ENCODE measurements at regions not wholly inside any gene's neighbourhood (a gene's known extent, or its start where the extent isn't known, plus 50 kb on each side); places are given as distances from the start of the nearest gene placed in this dataset.
A peak's percentile ranks its signal among the peaks of the same experiment; 100 is the strongest.

GRCh38 chr16:51592535-51593300 lies 441.6 kb upstream of the SALL1 start:
- CTCF ChIA-PET = interaction anchor here (0.6 kb wide), 1 partner anchor 272 kb away, joined by 3 read pairs; no protein-coding TSS in a partner anchor
- intact Hi-C loops (cut with micrococcal nuclease; ENCODE audit: unreplicated experiment) = no loop called here
- DNase-seq = no peak
- H3K27me3 Mint-ChIP-seq (ENCODE audit: unreplicated experiment) = no peaks in the 10 kb centered on the region
- peak overlapping the region; percentile 60 for H3K4me3 Mint-ChIP-seq (ENCODE audit: low read depth, unreplicated experiment)
- peaks cover 15% of the 10 kb centered on the region for H3K4me1 Mint-ChIP-seq (ENCODE audit: low read depth, unreplicated experiment)
- peak overlapping the region; percentile 2 for H3K27ac Mint-ChIP-seq (ENCODE audit: unreplicated experiment)
- H3K36me3 Mint-ChIP-seq (ENCODE audit: insufficient read depth, unreplicated experiment) = no peaks in the 10 kb centered on the region
- TF ChIP-seq CTCF (IDR thresholded peaks at IDR 0.05; ENCODE audit: unreplicated experiment) = no peak
- no peaks in the 10 kb centered on the region for H3K9me3 Mint-ChIP-seq (ENCODE audit: low read depth, unreplicated experiment)
- BruUV-seq (replicated peaks) = no TSS peak

DNA sequence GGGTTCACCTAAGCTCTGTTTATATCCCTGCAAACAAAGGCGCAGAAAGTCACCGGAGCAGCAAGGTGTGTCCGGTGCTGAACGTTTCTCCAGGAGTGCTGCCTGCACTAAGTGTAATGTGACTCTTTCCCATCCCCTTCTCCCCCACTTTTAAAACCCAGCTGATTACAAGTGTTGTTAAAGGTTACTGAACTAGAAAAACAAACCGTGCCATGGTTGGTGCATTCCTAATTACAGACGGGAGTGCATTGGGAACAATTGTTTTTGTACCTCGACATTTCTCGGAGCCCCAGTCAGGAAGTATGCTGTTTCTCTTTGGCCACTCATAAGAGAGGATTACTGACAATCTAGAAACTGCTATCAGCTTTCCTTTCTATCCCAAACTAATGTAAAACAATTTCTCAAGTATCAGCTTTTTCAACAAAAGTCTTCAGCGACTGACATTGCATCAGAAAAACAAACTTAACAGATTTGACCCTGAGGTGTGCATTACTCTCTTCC lies 441.0 kb upstream of the SALL1 start:
- no peak for DNase-seq
- CTCF ChIA-PET = no interaction called here
- intact Hi-C loops (cut with micrococcal nuclease; ENCODE audit: unreplicated experiment) = no loop called here
- Mint-ChIP-seq H3K4me1 (ENCODE audit: low read depth, unreplicated experiment) (peaks cover 15% of the 10 kb centered on the region), H3K36me3 (ENCODE audit: insufficient read depth, unreplicated experiment) (no peaks in the 10 kb centered on the region), H3K4me3 (ENCODE audit: low read depth, unreplicated experiment) (peak overlapping the region; percentile 60), H3K27me3 (ENCODE audit: unreplicated experiment) (no peaks in the 10 kb centered on the region), H3K9me3 (ENCODE audit: low read depth, unreplicated experiment) (no peaks in the 10 kb centered on the region), H3K27ac (ENCODE audit: unreplicated experiment) (peak overlapping the region; percentile 2)
- no TSS peak for BruUV-seq (replicated peaks)
- TF ChIP-seq CTCF (IDR thresholded peaks at IDR 0.05; ENCODE audit: unreplicated experiment) = no peak

DNA sequence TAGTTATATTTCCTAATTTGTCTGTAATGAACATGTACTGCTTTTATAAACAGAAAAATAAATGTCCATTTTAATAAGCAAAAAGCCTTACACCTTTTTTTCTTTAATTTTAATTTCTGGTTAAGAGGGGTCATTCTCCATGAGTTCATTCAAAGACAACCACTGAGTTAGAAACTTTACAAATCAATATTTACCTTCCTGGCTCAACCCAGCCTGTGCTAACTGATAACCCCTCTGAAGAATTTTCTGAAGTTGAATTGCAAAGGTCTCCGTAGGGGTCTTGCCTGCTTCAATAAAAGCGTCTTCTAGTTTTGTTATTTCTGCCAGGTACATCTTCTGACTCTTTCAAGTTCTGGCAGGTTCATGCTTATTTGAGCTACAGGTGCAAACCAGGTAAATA lies 440.4 kb upstream of the SALL1 start:
- no peak for DNase-seq
- Mint-ChIP-seq H3K27ac (ENCODE audit: unreplicated experiment) (no peak overlapping the region), H3K36me3 (ENCODE audit: insufficient read depth, unreplicated experiment) (no peaks in the 10 kb centered on the region), H3K4me3 (ENCODE audit: low read depth, unreplicated experiment) (peak overlapping the region; percentile 60), H3K27me3 (ENCODE audit: unreplicated experiment) (no peaks in the 10 kb centered on the region), H3K9me3 (ENCODE audit: low read depth, unreplicated experiment) (no peaks in the 10 kb centered on the region), H3K4me1 (ENCODE audit: low read depth, unreplicated experiment) (peaks cover 15% of the 10 kb centered on the region)
- no TSS peak for BruUV-seq (replicated peaks)
- intact Hi-C loops (cut with micrococcal nuclease; ENCODE audit: unreplicated experiment) = no loop called here
- no peak for TF ChIP-seq CTCF (IDR thresholded peaks at IDR 0.05; ENCODE audit: unreplicated experiment)
- CTCF ChIA-PET = no interaction called here

DNA sequence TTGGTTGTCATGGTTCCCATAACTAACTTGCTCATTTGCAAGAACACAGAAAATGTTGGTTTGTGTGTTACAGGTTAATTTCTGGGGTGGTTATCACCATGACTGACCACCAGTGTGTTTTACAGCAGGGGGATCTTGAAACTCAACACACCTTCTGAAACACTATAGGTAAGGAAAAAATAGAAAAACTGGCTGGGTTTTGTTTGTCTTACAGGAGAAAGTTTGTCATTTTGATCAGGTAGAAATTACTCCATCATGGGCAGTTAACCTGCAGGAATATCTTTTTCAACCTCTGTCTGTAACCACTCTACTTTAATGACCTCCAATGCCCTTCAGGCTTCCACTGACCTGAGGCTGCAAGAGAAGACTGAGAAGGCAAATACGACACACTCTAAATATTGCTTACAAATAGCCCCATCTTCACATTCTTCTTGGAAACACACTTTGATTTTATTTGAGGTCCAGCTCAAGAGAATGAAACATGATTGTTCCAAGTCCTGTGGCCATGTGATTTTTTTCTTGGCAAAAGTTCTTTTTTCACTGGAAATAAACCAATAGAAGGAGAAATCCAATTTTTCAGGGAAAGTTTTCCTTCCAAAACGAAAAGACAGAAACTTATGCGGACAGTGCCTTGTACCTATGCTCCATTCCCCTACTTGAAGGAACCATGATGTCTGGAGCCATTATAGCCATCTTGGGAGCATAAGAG lies 428.7 kb upstream of the SALL1 start:
- CTCF ChIA-PET = no interaction called here
- H3K27ac Mint-ChIP-seq (ENCODE audit: unreplicated experiment) = no peak overlapping the region
- H3K36me3 Mint-ChIP-seq (ENCODE audit: insufficient read depth, unreplicated experiment) = peaks cover 8% of the 10 kb centered on the region
- intact Hi-C loops (cut with micrococcal nuclease; ENCODE audit: unreplicated experiment) = loop anchor here (10.0 kb wide), 1 partner anchor 845 kb away; no protein-coding TSS in a partner anchor
- H3K27me3 Mint-ChIP-seq (ENCODE audit: unreplicated experiment) = peaks cover 3% of the 10 kb centered on the region
- peaks cover 12% of the 10 kb centered on the region for H3K4me1 Mint-ChIP-seq (ENCODE audit: low read depth, unreplicated experiment)
- DNase-seq = no peak
- TF ChIP-seq CTCF (IDR thresholded peaks at IDR 0.05; ENCODE audit: unreplicated experiment) = no peak
- no peak overlapping the region for H3K4me3 Mint-ChIP-seq (ENCODE audit: low read depth, unreplicated experiment)
- BruUV-seq (replicated peaks) = no TSS peak
- no peaks in the 10 kb centered on the region for H3K9me3 Mint-ChIP-seq (ENCODE audit: low read depth, unreplicated experiment)

Data from Calu3 (cell line).